ENCODE measurements at regions not wholly inside any gene's neighbourhood (a gene's known extent, or its start where the extent isn't known, plus 50 kb on each side); places are given as distances from the start of the nearest gene placed in this dataset.

GRCh38 chr3:157700405-157700804 lies 197.2 kb upstream of the VEPH1 start:
- DNase-seq, result no peak

- no peak for DNase-seq
Measured at GRCh38 chr3:157695586-157695985, 192.4 kb upstream of the VEPH1 start.

GRCh38 chr3:157695103-157695502 lies 191.9 kb upstream of the VEPH1 start:
- DNase-seq, result no peak

GRCh38 chr3:157693762-157694161 lies 190.5 kb upstream of the VEPH1 start:
- DNase-seq, result no peak

GRCh38 chr3:157692468-157692867 lies 189.3 kb upstream of the VEPH1 start:
- DNase-seq, result no peak

- no peak for DNase-seq
Measured at GRCh38 chr3:157683668-157684067, 180.5 kb upstream of the VEPH1 start.

GRCh38 chr3:157672061-157672460 lies 168.8 kb upstream of the VEPH1 start:
- no peak for DNase-seq

GRCh38 chr3:157671656-157672055 lies 168.4 kb upstream of the VEPH1 start:
- DNase-seq, result no peak

- no peak for DNase-seq
Measured at GRCh38 chr3:157669416-157669815, 166.2 kb upstream of the VEPH1 start.

- DNase-seq, result no peak
Measured at GRCh38 chr3:157667493-157667892, 164.3 kb upstream of the VEPH1 start.

- DNase-seq, result no peak
Measured at GRCh38 chr3:157662171-157662570, 159.0 kb upstream of the VEPH1 start.

- DNase-seq, result no peak
Measured at GRCh38 chr3:157660847-157661246, 157.6 kb upstream of the VEPH1 start.

- DNase-seq, result no peak
Measured at GRCh38 chr3:157652366-157652765, 149.2 kb upstream of the VEPH1 start.

- DNase-seq, result no peak
Measured at GRCh38 chr3:157650699-157651098, 147.5 kb upstream of the VEPH1 start.

- no peak for DNase-seq
Measured at GRCh38 chr3:157650172-157650571, 147.0 kb upstream of the VEPH1 start.

- no peak for DNase-seq
Measured at GRCh38 chr3:157649511-157649910, 146.3 kb upstream of the VEPH1 start.

- no peak for DNase-seq
Measured at GRCh38 chr3:157647820-157648219, 144.6 kb upstream of the VEPH1 start.

GRCh38 chr3:157639756-157640426 lies 136.7 kb upstream of the VEPH1 start:
- DNase-seq, result no peak

- no peak for DNase-seq
Measured at GRCh38 chr3:157637866-157638265, 134.7 kb upstream of the VEPH1 start.

- no peak for DNase-seq
Measured at GRCh38 chr3:157633241-157633640, 130.0 kb upstream of the VEPH1 start.

- no peak for DNase-seq
Measured at GRCh38 chr3:157632075-157632474, 128.9 kb upstream of the VEPH1 start.

- no peak for DNase-seq
Measured at GRCh38 chr3:157631478-157631877, 128.3 kb upstream of the VEPH1 start.

- no peak for DNase-seq
Measured at GRCh38 chr3:157626817-157627216, 123.6 kb upstream of the VEPH1 start.

- no peak for DNase-seq
Measured at GRCh38 chr3:157624801-157625200, 121.6 kb upstream of the VEPH1 start.

GRCh38 chr3:157618886-157619285 lies 115.7 kb upstream of the VEPH1 start:
- no peak for DNase-seq
